ENCODE measurements at regions not wholly inside any gene's neighbourhood (a gene's known extent, or its start where the extent isn't known, plus 50 kb on each side); places are given as distances from the start of the nearest gene placed in this dataset.
"Not testable (repeated sequence)": the region's sequence is repeated elsewhere in the genome, so short reads cannot be mapped to it uniquely, and the experiment has no call there.

- H3K27me3 Mint-ChIP-seq (ENCODE audit: low read depth) = no peaks in the 10 kb centered on the region
- no peak overlapping the region for H3K27ac Mint-ChIP-seq (ENCODE audit: unreplicated experiment)
These were observed 290.4 kb downstream of the ABCC12 start for GRCh38 chr16:47865337-47865855.

GRCh38 chr16:47864262-47864661 lies 291.5 kb downstream of the ABCC12 start:
- DNase-seq (ENCODE audit: low read depth, low spot score); H3K4me3 Mint-ChIP-seq; H3K27me3 Mint-ChIP-seq (ENCODE audit: low read depth); H3K27ac Mint-ChIP-seq (ENCODE audit: unreplicated experiment); H3K9me3 Mint-ChIP-seq; H3K36me3 Mint-ChIP-seq (ENCODE audit: low read depth): not testable (repeated sequence)
- peaks cover 31% of the 10 kb centered on the region for H3K4me1 Mint-ChIP-seq

More at GRCh38 chr16:47865337-47865855, 290.4 kb downstream of the ABCC12 start:
- no peak for DNase-seq (ENCODE audit: low read depth, low spot score)
- peaks cover 5% of the 10 kb centered on the region for H3K36me3 Mint-ChIP-seq (ENCODE audit: low read depth)
- H3K4me3 Mint-ChIP-seq = no peak overlapping the region
- peaks cover 29% of the 10 kb centered on the region for H3K4me1 Mint-ChIP-seq
- H3K9me3 Mint-ChIP-seq = peaks cover 5% of the 10 kb centered on the region
- TF ChIP-seq CTCF (conservative IDR thresholded peaks at IDR 0.05) = no peak

GRCh38 chr16:47861999-47862398 lies 293.8 kb downstream of the ABCC12 start:
- Mint-ChIP-seq H3K9me3 (peaks cover 2% of the 10 kb centered on the region), H3K4me3 (no peak overlapping the region), H3K4me1 (peaks cover 29% of the 10 kb centered on the region), H3K27ac (ENCODE audit: unreplicated experiment) (no peak overlapping the region), H3K36me3 (ENCODE audit: low read depth) (peaks cover 3% of the 10 kb centered on the region), H3K27me3 (ENCODE audit: low read depth) (no peaks in the 10 kb centered on the region)
- no peak for TF ChIP-seq CTCF (conservative IDR thresholded peaks at IDR 0.05)
- no peak for DNase-seq (ENCODE audit: low read depth, low spot score)

DNA sequence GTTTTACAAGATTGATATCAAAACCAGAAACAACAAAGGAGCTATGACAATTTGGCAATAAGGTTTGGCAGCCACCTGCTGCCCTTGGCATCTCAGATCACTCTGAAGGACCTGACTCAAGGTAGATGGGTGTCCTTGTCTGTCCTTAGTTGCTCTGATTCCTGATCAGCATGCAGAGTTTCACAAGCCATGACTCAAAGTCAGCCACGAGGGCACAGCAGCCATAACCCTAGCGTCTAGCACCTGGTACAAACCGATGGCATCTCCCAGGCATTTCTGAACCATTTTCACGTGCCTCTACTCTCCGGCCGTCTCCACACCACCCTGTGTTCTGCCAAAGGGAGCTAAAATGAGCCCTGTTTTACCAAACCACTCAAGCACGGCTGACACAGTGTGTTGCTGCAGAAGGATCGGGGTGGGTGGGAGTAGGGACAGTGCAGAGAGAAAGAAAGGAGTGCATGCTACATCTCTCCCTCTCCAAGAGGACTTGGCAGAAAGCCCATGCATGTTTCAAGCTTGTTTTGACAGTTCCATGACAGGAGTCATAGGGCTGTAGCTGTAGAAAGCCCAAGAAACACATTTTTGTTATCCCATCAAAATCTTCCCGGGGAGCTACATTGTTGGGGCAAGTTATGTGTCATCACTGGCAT lies 297.3 kb downstream of the ABCC12 start:
- Mint-ChIP-seq H3K27me3 (ENCODE audit: low read depth) (no peaks in the 10 kb centered on the region), H3K9me3 (peaks cover 5% of the 10 kb centered on the region), H3K4me3 (no peak overlapping the region), H3K27ac (ENCODE audit: unreplicated experiment) (no peak overlapping the region), H3K36me3 (ENCODE audit: low read depth) (peaks cover 7% of the 10 kb centered on the region), H3K4me1 (peaks cover 25% of the 10 kb centered on the region)
- TF ChIP-seq CTCF (conservative IDR thresholded peaks at IDR 0.05) = no peak
- no peak for DNase-seq (ENCODE audit: low read depth, low spot score)

GRCh38 chr16:47855431-47855830 lies 300.4 kb downstream of the ABCC12 start:
- Mint-ChIP-seq H3K27me3 (ENCODE audit: low read depth) (no peaks in the 10 kb centered on the region), H3K36me3 (ENCODE audit: low read depth) (peaks cover 4% of the 10 kb centered on the region)
- no peak for TF ChIP-seq CTCF (conservative IDR thresholded peaks at IDR 0.05)

GRCh38 chr16:47854737-47855136 lies 301.1 kb downstream of the ABCC12 start:
- Mint-ChIP-seq H3K9me3 (peaks cover 5% of the 10 kb centered on the region), H3K27ac (ENCODE audit: unreplicated experiment) (peak overlapping the region; percentile 65), H3K27me3 (ENCODE audit: low read depth) (no peaks in the 10 kb centered on the region), H3K4me3 (no peak overlapping the region), H3K36me3 (ENCODE audit: low read depth) (peaks cover 4% of the 10 kb centered on the region), H3K4me1 (peaks cover 53% of the 10 kb centered on the region)
- no peak for TF ChIP-seq CTCF (conservative IDR thresholded peaks at IDR 0.05)
- DNase-seq (ENCODE audit: low read depth, low spot score) = no peak

More at GRCh38 chr16:47855431-47855830, 300.4 kb downstream of the ABCC12 start:
- no peak overlapping the region for H3K4me3 Mint-ChIP-seq
- no peak for DNase-seq (ENCODE audit: low read depth, low spot score)
- H3K4me1 Mint-ChIP-seq = peaks cover 48% of the 10 kb centered on the region
- H3K27ac Mint-ChIP-seq (ENCODE audit: unreplicated experiment) = no peak overlapping the region
- peaks cover 5% of the 10 kb centered on the region for H3K9me3 Mint-ChIP-seq

Measured in neural crest cell (in vitro differentiated cells).